Heart left ventricle (tissue), 16 donors: ENCODE measurements at regions not wholly inside any gene's neighbourhood (a gene's known extent, or its start where the extent isn't known, plus 50 kb on each side); places are given as distances from the start of the nearest gene placed in this dataset.

Experiments used
- ATAC-seq, 4 donors: fragments of 200-7000 bp; cut with Tn5 transposase; one replicate each; pipeline ENCODE4 v1.9.1; 2020 to 2022; ENCODE audit warnings: moderate library complexity in 4 of 4, mild to moderate bottlenecking in 3 of 4, moderate number of reproducible peaks in 1 of 4
- DNase-seq, 5 donors: peaks; one replicate each; pipeline ENCODE4 v3.0.0-alpha.2; 2020
- H3K27ac ChIP-seq, 12 donors: fragments of 200-600 bp; sonication (generic) in 4 of 12; one replicate each; pipeline versions ENCODE4 v1.5.0 to v1.8.0; 2016 to 2022; ENCODE audit warnings: mild to moderate bottlenecking in 2 of 12
- H3K27me3 ChIP-seq, 9 donors: fragments of 200-600 bp; sonication (generic) in 2 of 9; one replicate each; pipeline versions ENCODE4 v1.5.1 to v1.8.0; 2016 to 2022; ENCODE audit warnings: mild to moderate bottlenecking in 3 of 9
- H3K36me3 ChIP-seq, 9 donors: fragments of 200-600 bp; sonication (generic) in 2 of 9; one replicate each; pipeline versions ENCODE4 v1.5.0 to v1.8.0; 2018 to 2022; ENCODE audit warnings: mild to moderate bottlenecking in 2 of 9
- H3K4me1 ChIP-seq, 12 donors: fragments of 200-600 bp; sonication (generic) in 4 of 12; one replicate each; pipeline versions ENCODE4 v1.5.0 to v1.8.0; 2016 to 2022; ENCODE audit warnings: mild to moderate bottlenecking in 3 of 12
- H3K4me3 ChIP-seq, 12 donors: fragments of 200-600 bp; sonication (generic) in 4 of 12; one replicate each; pipeline versions ENCODE4 v1.5.0 to v1.8.0; 2017 to 2022; ENCODE audit warnings: mild to moderate bottlenecking in 9 of 12, moderate library complexity in 4 of 12
- H3K9me3 ChIP-seq, 12 donors: fragments of 200-600 bp; sonication (generic) in 4 of 12; one replicate each; pipeline versions ENCODE4 v1.5.0 to v1.8.0; 2016 to 2022; ENCODE audit warnings: mild to moderate bottlenecking in 1 of 12
- CTCF ChIP-seq, 12 donors: fragments of 200-600 bp; sonication (generic) in 4 of 12; IDR thresholded peaks; one replicate each; pipeline versions ENCODE4 v1.5.0 to v1.8.0; 2018 to 2022; ENCODE audit warnings: antibody characterized with exemption in 12 of 12, mild to moderate bottlenecking in 5 of 12
- POLR2A ChIP-seq, 2 donors: fragments of 450-650 bp; IDR thresholded peaks; one replicate each; pipeline ENCODE4 v1.6.1; 2017; ENCODE audit warnings: antibody characterized with exemption in 2 of 2, mild to moderate bottlenecking in 2 of 2, moderate library complexity in 2 of 2
- WGBS, 4 donors: extraction: QIAGEN DNeasy Blood & Tissue Kit in 2 of 4; methylation state at CpG; one replicate each; pipeline versions ENCODE4 v1.1.5 to v1.1.7; 2013 to 2018; 5-methylcytosine and 5-hydroxymethylcytosine counted together
- intact Hi-C, 10 donors: fragments of 100-400 bp; cut with DNase I; formaldehyde crosslinking; loops; one replicate each; pipeline versions ENCODE4 v1.11.1 to v1.14.2; 2022
- donor health status: ischemic (EF 13 %, LVEDD 7.1; RV severe dilation, severe dysfunction).
- donor health status: healthy with polysubstance abuse.
- donor health status: DM: no; HTN: yes; CAD: no.
- donor health status: DM: no; HTN: no; CAD: no.
- donor health status: ischemic (EF 25% LVEDD 6.9; RV normal size, moderate dysfunction).
- donor health status: ischemic (EF 25% LVEDD 5.7; RV mildly dilated, moderate dysfunction).
- donor health status: healthy.
- donor health status: DM: yes; HTN: yes; CAD: no.
- donor health status: ischemic (EF 35%, LVEDD 5.7; RV mildly dilated, moderate dysfunction).
- donor health status: nonischemic (EF 11% LVEDD 7.7; RV severe dilation, severe dysfunction).
- donor health status: DM: yes; HTN: yes; CAD: no.
- donor health status: PGD.
- donor health status: ischemic (EF 29% LVEDD 5.4; RV normal size, mild dysfunction).
- donor health status: nonischemic (EF 23%, LVEDD 6.1; RV moderate dilation, normal function).

DNA sequence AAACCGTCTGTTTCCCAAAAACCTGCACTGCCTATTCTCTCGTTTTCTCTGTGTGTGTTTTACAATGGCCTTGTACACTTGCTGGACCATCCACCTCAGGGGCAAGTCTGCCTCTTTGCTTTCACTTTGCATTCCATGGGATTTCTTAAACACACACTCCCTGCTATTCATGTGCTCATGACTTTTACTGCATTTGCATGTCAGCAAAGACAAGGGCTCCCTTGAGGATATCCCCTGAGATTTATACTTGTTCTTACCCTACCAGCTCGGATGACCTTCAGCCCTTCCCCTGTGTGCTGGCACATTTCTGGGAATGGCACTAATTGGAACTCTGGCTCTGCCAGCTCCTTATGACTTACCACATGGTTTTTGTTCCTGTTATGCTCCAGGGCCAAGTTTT lies 386.9 kb downstream of the AMY1C start:
- Histone ChIP-seq H3K4me3 (no peak overlapping the region), H3K27me3 (no peaks in the 10 kb centered on the region), H3K9me3 (peaks cover 0 to 3% (median 0%) of the 10 kb centered on the region in 12 donors), H3K36me3 (no peaks in the 10 kb centered on the region), H3K27ac (no peak overlapping the region), H3K4me1 (no peaks in the 10 kb centered on the region)
- WGBS, 4 donors = 75 to 81% (median 75%) methylated on average over 3 of the region's 3 CpGs
- TF ChIP-seq POLR2A (IDR thresholded peaks at IDR 0.05) (no peak), CTCF (IDR thresholded peaks at IDR 0.05) (no peak)
- no peak for DNase-seq
- intact Hi-C loops = no loop called here
- ATAC-seq = no peak

DNA sequence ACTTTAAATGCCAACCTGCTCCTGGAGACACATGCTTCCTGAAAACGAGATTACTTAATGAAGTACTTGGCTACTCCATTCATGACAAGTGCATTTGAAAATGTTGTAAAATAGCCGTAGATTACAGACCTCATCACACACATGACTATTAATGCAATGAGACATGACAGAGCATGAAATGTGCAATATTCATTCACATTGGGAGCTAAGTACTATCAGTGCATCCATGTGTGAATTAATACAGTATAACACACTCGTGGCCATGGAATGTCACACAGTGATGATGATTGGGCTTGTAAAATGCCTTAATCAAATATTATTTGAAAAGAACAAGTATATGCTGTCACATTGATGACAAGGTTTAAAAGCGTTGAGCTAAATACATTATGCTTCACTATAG lies 407.0 kb downstream of the AMY1C start:
- 70 to 78% (median 77%) methylated on average over 4 of the region's 4 CpGs for WGBS, 4 donors
- no peak for TF ChIP-seq CTCF (IDR thresholded peaks at IDR 0.05)
- TF ChIP-seq POLR2A (IDR thresholded peaks at IDR 0.05) = no peak
- ATAC-seq = no peak

GRCh38 chr1:104163912-104164476 lies 414.3 kb downstream of the AMY1C start:
- TF ChIP-seq CTCF (IDR thresholded peaks at IDR 0.05) (no peak), POLR2A (IDR thresholded peaks at IDR 0.05) (no peak)
- no peaks in the 10 kb centered on the region for H3K27me3 ChIP-seq
- DNase-seq (no peak), ATAC-seq (no peak)
- 63 to 83% (median 79%) methylated on average over 3 of the region's 3 CpGs for WGBS, 4 donors
- intact Hi-C loops = no loop called here
- no peak overlapping the region for H3K4me3 ChIP-seq
- H3K9me3 ChIP-seq = peaks cover 0 to 8% (median under 1%) of the 10 kb centered on the region in 12 donors
- no peaks in the 10 kb centered on the region for H3K36me3 ChIP-seq
- H3K4me1 ChIP-seq = no peaks in the 10 kb centered on the region
- no peak overlapping the region for H3K27ac ChIP-seq

More for the DNA sequence above, 407.0 kb downstream of the AMY1C start:
- intact Hi-C loops = no loop called here
- peaks cover 0 to 15% (median 3%) of the 10 kb centered on the region in 12 donors for H3K9me3 ChIP-seq
- H3K27me3 ChIP-seq = no peaks in the 10 kb centered on the region
- H3K27ac ChIP-seq = no peak overlapping the region
- H3K36me3 ChIP-seq = no peaks in the 10 kb centered on the region
- no peak overlapping the region for H3K4me3 ChIP-seq
- H3K4me1 ChIP-seq = no peaks in the 10 kb centered on the region
- no peak for DNase-seq

DNA sequence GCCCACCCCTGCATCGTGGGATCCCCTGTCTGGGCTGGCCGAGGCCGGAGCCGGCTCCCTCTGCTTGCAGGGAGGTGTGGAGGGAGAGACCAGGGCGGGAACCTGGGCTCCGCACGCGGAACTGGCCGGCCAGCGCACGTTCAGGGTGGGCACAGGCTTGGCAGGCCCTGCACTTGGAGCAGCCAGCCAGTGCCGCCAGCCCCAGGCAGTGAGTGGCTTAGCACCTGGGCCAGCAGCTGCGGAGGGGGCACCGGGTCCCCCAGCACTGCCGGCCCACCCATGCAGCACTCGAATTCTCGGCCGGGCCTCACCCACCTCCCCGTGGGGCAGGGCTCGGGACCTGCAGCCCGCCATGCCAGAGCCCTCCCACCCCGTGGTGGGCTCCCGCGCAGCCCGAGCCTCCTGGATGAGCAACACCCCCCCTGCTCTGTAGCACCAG lies 422.6 kb downstream of the AMY1C start:
- no peak overlapping the region for H3K27ac ChIP-seq
- no peak for TF ChIP-seq POLR2A (IDR thresholded peaks at IDR 0.05)
- H3K9me3 ChIP-seq = peaks cover 0 to 14% (median 0%) of the 10 kb centered on the region in 12 donors
- no peaks in the 10 kb centered on the region for H3K27me3 ChIP-seq
- no peaks in the 10 kb centered on the region for H3K4me1 ChIP-seq
- no peaks in the 10 kb centered on the region for H3K36me3 ChIP-seq
- WGBS, 4 donors = 89 to 93% (median 92%) methylated on average over 18 to 25 of the region's 25 CpGs
- intact Hi-C loops = no loop called here
- ATAC-seq (no peak), DNase-seq (peak in 2 of 5 donors; percentile 7 to 42)
- H3K4me3 ChIP-seq = no peak overlapping the region

- Histone ChIP-seq H3K4me1 (no peaks in the 10 kb centered on the region), H3K36me3 (no peaks in the 10 kb centered on the region), H3K9me3 (peaks cover 0 to 5% (median 0%) of the 10 kb centered on the region in 12 donors), H3K4me3 (no peak overlapping the region), H3K27me3 (no peaks in the 10 kb centered on the region), H3K27ac (no peak overlapping the region)
- no peak for DNase-seq
- intact Hi-C loops = no loop called here
- whole genome bisulfite sequencing, 4 donors = 38 to 51% (median 48%) methylated on average over 3 of the region's 3 CpGs
- no peak for ATAC-seq
- TF ChIP-seq POLR2A (IDR thresholded peaks at IDR 0.05) = no peak
These were observed 432.6 kb downstream of the AMY1C start for GRCh38 chr1:104182251-104182650.
